HCT116 (cell line): ENCODE measurements at regions not wholly inside any gene's neighbourhood (a gene's known extent, or its start where the extent isn't known, plus 50 kb on each side); places are given as distances from the start of the nearest gene placed in this dataset.
A peak's percentile ranks its signal among the peaks of the same experiment; 100 is the strongest.

Source experiments
- ATAC-seq: fragments of 200-7000 bp; cut with Tn5 transposase; 2 replicates; pipeline ENCODE4 v1.9.1; 2020; ENCODE audit warnings: mild to moderate bottlenecking, moderate library complexity
- BruUV-seq: library from RNA; stranded (reverse); fragments of 400-500 nt; replicated peaks from 2 replicates; lab custom pipeline; 2021; lab: Mats Ljungman, UMichigan
- CTCF ChIA-PET: fragments of 300-600 bp; sonication (Branson Sonifier 250); formaldehyde crosslinking; loops from one replicate; lab custom pipeline; 2021; ENCODE audit warnings: antibody characterized with exemption; lab: Charles Lee
- POLR2A ChIA-PET: fragments of 300-600, 350-600 bp; sonication (Branson Sonifier 250); formaldehyde crosslinking; loops from one replicate; lab custom pipeline; 2021; ENCODE audit warnings: antibody characterized with exemption; lab: Charles Lee
- RAD21 ChIA-PET, 2 experiments: fragments of 300-600 bp; sonication (Branson Sonifier 250); formaldehyde crosslinking; loops; one replicate each; lab custom pipeline; 2023; ENCODE audit warnings: low total read pairs in 2 of 2; ENCODE audit not compliant: uncharacterized antibody in 2 of 2, unreplicated experiment in 2 of 2, low non-redundant PET in 1 of 2; lab: Charles Lee
- DNase-seq: peaks from one replicate; pipeline ENCODE4 v3.0.0-alpha.2; 2010; ENCODE audit warnings: low read depth, low spot score
- H2AFZ ChIP-seq: fragments of 200-600 bp; shearing (Covaris generic), sonication (generic); 2 replicates; pipeline ENCODE4 v1.6.1; 2017; ENCODE audit warnings: low read depth, mixed run types, mixed read lengths, antibody characterized with exemption, low read length; ENCODE audit not compliant: poor library complexity, severe bottlenecking
- H3K27ac ChIP-seq: 2 replicates; pipeline ENCODE4 v1.5.1; 2012; ENCODE audit warnings: low read depth, low read length
- H3K27me3 ChIP-seq: fragments of 200-600 bp; sonication (generic); 2 replicates; pipeline ENCODE4 v1.6.1; 2016; ENCODE audit warnings: mixed run types, low read length, mixed read lengths; ENCODE audit not compliant: insufficient read depth
- H3K36me3 ChIP-seq, 2 experiments: fragments of 200-500 bp in 1 of 2; fragments of 200-600 bp in 1 of 2; sonication (Bioruptor generic) in 1 of 2; sonication (generic) in 1 of 2; 2 replicates each; pipeline versions ENCODE4 v1.5.1 to v1.6.1; 2014 to 2016; ENCODE audit warnings: low read length in 2 of 2, inconsistent platforms in 1 of 2, mixed read lengths in 1 of 2, mixed run types in 1 of 2; ENCODE audit not compliant: insufficient read depth in 2 of 2, control insufficient read depth in 1 of 2
- H3K4me1 ChIP-seq, 2 experiments: fragments of 200-600 bp in 1 of 2; sonication (generic) in 1 of 2; 2 replicates each; pipeline versions ENCODE4 v1.5.1 to v1.6.1; 2012 to 2017; ENCODE audit warnings: low read length in 2 of 2, inconsistent platforms in 1 of 2, mild to moderate bottlenecking in 1 of 2, mixed read lengths in 1 of 2, mixed run types in 1 of 2, moderate library complexity in 1 of 2; ENCODE audit not compliant: insufficient read depth in 2 of 2, control insufficient read depth in 1 of 2
- H3K4me2 ChIP-seq: fragments of 200-600 bp; sonication (generic); 2 replicates; pipeline ENCODE4 v1.6.1; 2017; ENCODE audit warnings: mixed run types, low read length, mixed read lengths
- H3K4me3 ChIP-seq, 2 experiments: fragments of 200-600 bp in 1 of 2; sonication (generic) in 1 of 2; replicated peaks in 1 of 2; 2 replicates each; pipeline ENCODE4 v1.5.1; 2011 to 2016; ENCODE audit warnings: low read length in 2 of 2, control low read depth in 1 of 2, low read depth in 1 of 2, mild to moderate bottlenecking in 1 of 2, mixed read lengths in 1 of 2, mixed run types in 1 of 2
- H3K79me2 ChIP-seq: fragments of 200-600 bp; sonication (generic); 2 replicates; pipeline ENCODE4 v1.6.1; 2017; ENCODE audit warnings: mild to moderate bottlenecking, mixed run types, low read length, moderate library complexity, mixed read lengths; ENCODE audit not compliant: insufficient read depth
- H3K9ac ChIP-seq: fragments of 200-600 bp; sonication (generic); 2 replicates; pipeline ENCODE4 v1.6.1; 2016; ENCODE audit warnings: low read length, mixed read lengths
- H3K9me2 ChIP-seq: fragments of 200-600 bp; sonication (generic), shearing (Covaris generic); 2 replicates; pipeline ENCODE4 v1.6.1; 2017; ENCODE audit warnings: mixed run types, mild to moderate bottlenecking, moderate library complexity; ENCODE audit not compliant: insufficient read depth
- H3K9me3 ChIP-seq, 2 experiments: fragments of 200-500 bp in 1 of 2; fragments of 200-600 bp in 1 of 2; sonication (Bioruptor generic) in 1 of 2; sonication (generic) in 1 of 2; 2 replicates each; pipeline ENCODE4 v1.6.1; 2014 to 2017; ENCODE audit warnings: low read length in 2 of 2, mixed read lengths in 2 of 2, inconsistent platforms in 1 of 2, low read depth in 1 of 2, mild to moderate bottlenecking in 1 of 2, mixed run types in 1 of 2, moderate library complexity in 1 of 2; ENCODE audit not compliant: control insufficient read depth in 1 of 2, insufficient read depth in 1 of 2
- H4K20me1 ChIP-seq: fragments of 200-600 bp; sonication (generic), shearing (Covaris generic); 2 replicates; pipeline ENCODE4 v1.6.1; 2017; ENCODE audit warnings: mixed run types, mild to moderate bottlenecking, moderate library complexity; ENCODE audit not compliant: insufficient read depth
- CTCF ChIP-seq, 3 experiments: fragments of 200-600 bp in 1 of 3; sonication (generic) in 1 of 3; IDR thresholded peaks in 2 of 3; conservative IDR thresholded peaks in 1 of 3; 2 replicates each; pipeline ENCODE4 v1.5.1; 2012 to 2017; ENCODE audit warnings: low read depth in 2 of 3, low read length in 2 of 3, antibody characterized with exemption in 1 of 3, borderline replicate concordance in 1 of 3, control low read depth in 1 of 3, mild to moderate bottlenecking in 1 of 3, mixed read lengths in 1 of 3, mixed run types in 1 of 3, moderate library complexity in 1 of 3; ENCODE audit not compliant: insufficient read depth in 1 of 3
- ELF1 ChIP-seq: IDR thresholded peaks from 2 replicates; pipeline ENCODE4 v1.6.1; 2012; ENCODE audit warnings: low read depth, borderline replicate concordance
- FOSL1 ChIP-seq: IDR thresholded peaks from 2 replicates; pipeline ENCODE4 v1.6.1; 2012; ENCODE audit warnings: low read depth
- POLR2A ChIP-seq: IDR thresholded peaks from 2 replicates; pipeline ENCODE4 v1.7.0; 2011; ENCODE audit warnings: borderline replicate concordance; ENCODE audit not compliant: insufficient read depth, insufficient read length; ENCODE audit errors: extremely low read depth
- POLR2AphosphoS5 ChIP-seq: IDR thresholded peaks from 2 replicates; pipeline ENCODE4 v1.6.1; 2011; ENCODE audit warnings: mild to moderate bottlenecking, low read depth, low read length, moderate library complexity
- REST ChIP-seq: IDR thresholded peaks from 2 replicates; pipeline ENCODE4 v1.6.1; 2012; ENCODE audit warnings: low read depth
- TCF7L2 ChIP-seq: IDR thresholded peaks from 2 replicates; pipeline ENCODE4 v1.7.0; 2011; ENCODE audit warnings: borderline replicate concordance, inconsistent platforms; ENCODE audit not compliant: insufficient read depth, insufficient read length; ENCODE audit errors: extremely low read depth
- YY1 ChIP-seq: IDR thresholded peaks from 2 replicates; pipeline ENCODE4 v1.6.1; 2011; ENCODE audit warnings: low read length, low read depth, moderate library complexity, mild to moderate bottlenecking; ENCODE audit not compliant: insufficient replicate concordance; ENCODE audit errors: extremely low read depth
- ZNF274 ChIP-seq: fragments of 200-500 bp; sonication (Bioruptor generic); IDR thresholded peaks from 2 replicates; pipeline ENCODE4 v1.6.1; 2014; ENCODE audit warnings: mild to moderate bottlenecking, low read depth, low read length, inconsistent platforms
- intact Hi-C: fragments of 100-400 bp; cut with micrococcal nuclease; formaldehyde crosslinking; loops from 2 replicates; pipeline ENCODE4 v1.10.0; 2022
- TF ChIP-seq, protein P1 (sequence below): IDR thresholded peaks from 2 replicates; pipeline ENCODE4 v1.6.1; 2012
- TF ChIP-seq, protein P2 (sequence below): IDR thresholded peaks from 2 replicates; pipeline ENCODE4 v1.6.1; 2012

GRCh38 chr1:79362470-79362869 lies 355.9 kb upstream of the ADGRL4 start:
- BruUV-seq = no TSS peak
- peak in 1 of 3 experiments; percentile 28; a peak in 2 of 6 replicates for TF ChIP-seq CTCF (IDR thresholded peaks at IDR 0.05 in 2 of 3, conservative IDR thresholded peaks at IDR 0.05 in 1 of 3; ENCODE audit: borderline replicate concordance in 1 of 3, insufficient read depth in 1 of 3, low read depth in 2 of 3, low read length in 2 of 3)
- no peak for TF ChIP-seq REST
- intact Hi-C loops = no loop called here
- no peaks in the 10 kb centered on the region for H3K9me2 ChIP-seq
- H3K79me2 ChIP-seq = no peaks in the 10 kb centered on the region
- H2AFZ ChIP-seq = no peak overlapping the region
- no peaks in the 10 kb centered on the region for H3K4me1 ChIP-seq
- H3K4me2 ChIP-seq = no peak overlapping the region
- ChIA-PET CTCF (no interaction called here), RAD21 (no interaction called here), POLR2A (no interaction called here)
- no peak overlapping the region for H3K4me3 ChIP-seq
- DNase-seq (no peak), ATAC-seq (no peak)
- no peaks in the 10 kb centered on the region for H3K9me3 ChIP-seq
- no peaks in the 10 kb centered on the region for H4K20me1 ChIP-seq
- no peak overlapping the region for H3K9ac ChIP-seq
- no peaks in the 10 kb centered on the region for H3K36me3 ChIP-seq
- no peaks in the 10 kb centered on the region for H3K27me3 ChIP-seq
- no peak overlapping the region for H3K27ac ChIP-seq

DNA sequence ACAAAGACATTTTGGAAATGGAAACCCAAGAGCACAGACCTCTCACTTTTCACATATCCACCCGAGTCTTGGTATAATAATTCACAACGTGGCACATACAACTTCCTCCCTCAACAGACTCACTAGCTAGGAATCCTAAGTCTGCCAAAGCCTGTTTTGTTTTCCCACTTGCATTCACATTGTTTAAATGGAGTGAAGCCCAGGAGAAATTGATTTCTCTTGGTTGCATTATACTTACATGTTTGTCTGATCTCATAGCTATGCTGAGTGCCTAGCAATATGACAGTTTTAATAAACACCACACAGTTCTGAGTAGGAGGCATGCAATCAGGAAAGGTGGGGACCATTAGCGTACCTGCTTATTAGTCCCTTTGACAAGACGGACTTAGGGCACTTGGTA lies 348.6 kb upstream of the ADGRL4 start:
- ChIA-PET CTCF (no interaction called here), POLR2A (no interaction called here), RAD21 (no interaction called here)
- H3K27ac ChIP-seq = no peak overlapping the region
- no peaks in the 10 kb centered on the region for H3K4me1 ChIP-seq
- no peak overlapping the region for H2AFZ ChIP-seq
- ATAC-seq (no peak), DNase-seq (no peak)
- no peak overlapping the region for H3K9ac ChIP-seq
- no peak overlapping the region for H3K4me3 ChIP-seq
- no peaks in the 10 kb centered on the region for H3K27me3 ChIP-seq
- no peaks in the 10 kb centered on the region for H3K79me2 ChIP-seq
- H3K4me2 ChIP-seq = no peak overlapping the region
- no peaks in the 10 kb centered on the region for H3K9me3 ChIP-seq
- H3K36me3 ChIP-seq = no peaks in the 10 kb centered on the region
- H3K9me2 ChIP-seq = no peaks in the 10 kb centered on the region
- intact Hi-C loops = no loop called here
- H4K20me1 ChIP-seq = no peaks in the 10 kb centered on the region
- BruUV-seq = no TSS peak
- no peak for TF ChIP-seq ELF1
- TF ChIP-seq ZNF274 = no peak
- no peak for TF ChIP-seq POLR2AphosphoS5
- TF ChIP-seq, protein P1, sequence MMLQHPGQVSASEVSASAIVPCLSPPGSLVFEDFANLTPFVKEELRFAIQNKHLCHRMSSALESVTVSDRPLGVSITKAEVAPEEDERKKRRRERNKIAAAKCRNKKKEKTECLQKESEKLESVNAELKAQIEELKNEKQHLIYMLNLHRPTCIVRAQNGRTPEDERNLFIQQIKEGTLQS = no peak
- no peak for TF ChIP-seq YY1
- no peak for TF ChIP-seq TCF7L2
- TF ChIP-seq, protein P2, sequence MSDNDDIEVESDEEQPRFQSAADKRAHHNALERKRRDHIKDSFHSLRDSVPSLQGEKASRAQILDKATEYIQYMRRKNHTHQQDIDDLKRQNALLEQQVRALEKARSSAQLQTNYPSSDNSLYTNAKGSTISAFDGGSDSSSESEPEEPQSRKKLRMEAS = no peak
- no peak for TF ChIP-seq CTCF (IDR thresholded peaks at IDR 0.05 in 2 of 3, conservative IDR thresholded peaks at IDR 0.05 in 1 of 3; ENCODE audit: borderline replicate concordance in 1 of 3, insufficient read depth in 1 of 3, low read depth in 2 of 3, low read length in 2 of 3)
- TF ChIP-seq FOSL1 = no peak
- TF ChIP-seq POLR2A = no peak
